Stimulated activated CD4-positive, alpha-beta T cell treated with anti-CD3 and anti-CD28 coated beads, Interleukin-1b, Interleukin-23, amount 100 ng/mL, for 4 hours (primary cell): ENCODE measurements at regions not wholly inside any gene's neighbourhood (a gene's known extent, or its start where the extent isn't known, plus 50 kb on each side); places are given as distances from the start of the nearest gene placed in this dataset.
A peak's percentile ranks its signal among the peaks of the same experiment; 100 is the strongest.
"Not testable (repeated sequence)": the region's sequence is repeated elsewhere in the genome, so short reads cannot be mapped to it uniquely, and the experiment has no call there.

Source experiments
- DNase-seq, 2 donors: peaks; one replicate each; pipeline ENCODE4 v3.0.0-alpha.2; 2020; ENCODE audit warnings: low read depth in 2 of 2

DNA sequence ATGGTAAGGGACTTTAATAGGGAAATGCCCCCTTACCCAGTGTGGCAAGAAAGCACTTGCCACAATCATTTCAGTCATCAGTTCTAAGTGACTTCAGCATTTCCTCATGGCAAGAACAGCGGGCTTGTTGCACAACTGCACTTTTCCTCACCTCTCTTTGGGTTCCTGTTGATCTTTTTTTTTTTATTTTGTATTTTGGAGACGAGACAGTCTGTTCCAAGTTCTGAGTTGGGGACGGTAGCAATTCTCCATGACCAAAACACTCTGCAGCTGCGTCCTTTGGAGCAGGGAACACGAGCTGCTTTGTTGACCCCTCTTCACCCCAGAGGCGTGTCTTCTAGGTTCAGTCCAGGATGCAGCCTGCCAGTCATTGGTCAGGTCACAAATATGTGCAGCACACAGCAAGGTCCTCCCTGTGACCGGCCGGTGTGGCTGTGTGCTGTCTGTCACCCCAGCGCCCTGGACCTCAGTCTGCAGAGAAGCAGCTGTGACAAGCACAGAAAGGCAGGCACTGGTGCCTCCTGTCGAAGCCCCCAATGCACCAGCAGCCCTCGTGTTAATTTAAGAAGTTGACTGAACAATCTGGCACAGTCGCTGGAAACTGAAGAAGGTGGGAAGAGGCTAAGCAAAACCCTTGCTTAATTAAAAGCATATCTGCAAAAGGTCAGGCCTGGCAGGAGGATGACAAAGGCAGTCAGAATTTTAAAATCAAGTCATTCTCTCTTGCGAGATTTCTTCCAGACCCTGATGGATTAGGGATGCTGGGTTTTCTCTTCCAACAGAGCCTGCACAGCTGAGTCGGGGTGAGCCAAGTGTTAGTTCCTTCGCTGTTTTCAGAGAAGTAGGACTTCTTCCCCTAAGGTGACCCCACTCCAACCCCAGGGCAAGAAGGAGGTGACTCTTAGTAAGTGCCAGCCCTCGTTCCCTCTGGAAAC is 96.7 kb upstream of the COPS8 start:
- DNase-seq, result no peak

DNA sequence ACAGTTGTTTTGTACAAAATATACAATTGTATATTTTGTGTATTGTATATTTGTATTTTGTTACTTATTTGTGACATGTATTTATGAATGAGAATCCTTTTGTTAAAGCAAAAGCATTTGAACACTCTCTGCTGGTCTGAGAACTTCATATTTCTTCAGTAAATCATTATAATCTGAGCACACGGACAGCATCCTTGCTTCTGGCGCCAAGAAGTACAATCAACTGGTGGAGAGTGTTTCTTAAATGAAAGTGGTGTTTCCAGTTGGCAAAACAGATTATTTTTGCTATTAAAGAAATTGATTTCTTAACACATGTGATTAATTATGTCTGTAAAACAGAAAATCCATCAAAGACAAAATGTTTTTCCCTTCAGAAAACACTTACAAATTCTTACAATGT is 95.1 kb upstream of the COPS8 start:
- no peak for DNase-seq

DNA sequence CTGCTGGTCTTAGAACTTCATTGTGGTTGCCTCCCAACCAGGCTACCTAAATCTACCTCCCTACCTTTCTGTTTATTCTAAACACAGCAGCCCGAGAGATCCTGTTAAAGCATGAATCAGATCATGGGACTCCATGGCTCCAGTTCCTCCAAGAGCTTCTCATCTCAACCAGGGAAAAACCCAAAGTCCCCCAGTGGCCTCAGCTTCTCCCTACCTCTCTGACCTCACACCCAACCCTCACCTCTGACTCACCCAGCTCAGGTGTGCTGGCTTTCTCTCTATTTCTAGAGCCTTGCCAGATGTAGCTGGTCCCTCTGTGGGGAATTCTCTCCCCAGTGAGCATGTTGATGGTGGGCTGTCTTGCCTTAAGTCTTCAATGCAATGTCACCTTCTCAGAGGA is 93.8 kb upstream of the COPS8 start:
- no peak for DNase-seq

DNA sequence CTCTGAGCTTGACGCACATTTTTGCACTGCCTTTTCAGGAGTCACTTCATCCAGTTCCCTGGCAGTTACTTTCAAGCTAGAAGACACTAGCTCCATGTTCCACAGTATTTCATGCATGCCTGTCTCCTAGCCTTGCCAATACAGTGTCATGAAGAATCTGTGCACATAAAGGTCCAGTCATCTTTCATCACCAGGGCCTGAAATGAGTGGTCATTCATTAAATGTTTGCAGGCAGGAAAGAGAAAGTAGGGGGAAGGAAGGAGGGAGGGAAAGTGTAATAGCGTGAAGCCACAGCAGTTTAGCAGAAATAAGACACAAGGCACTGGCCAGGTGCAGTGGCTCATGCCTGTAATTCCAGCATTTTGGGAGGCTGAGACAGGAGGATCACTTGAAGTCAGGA is 92.4 kb upstream of the COPS8 start:
- DNase-seq, result no peak

DNA sequence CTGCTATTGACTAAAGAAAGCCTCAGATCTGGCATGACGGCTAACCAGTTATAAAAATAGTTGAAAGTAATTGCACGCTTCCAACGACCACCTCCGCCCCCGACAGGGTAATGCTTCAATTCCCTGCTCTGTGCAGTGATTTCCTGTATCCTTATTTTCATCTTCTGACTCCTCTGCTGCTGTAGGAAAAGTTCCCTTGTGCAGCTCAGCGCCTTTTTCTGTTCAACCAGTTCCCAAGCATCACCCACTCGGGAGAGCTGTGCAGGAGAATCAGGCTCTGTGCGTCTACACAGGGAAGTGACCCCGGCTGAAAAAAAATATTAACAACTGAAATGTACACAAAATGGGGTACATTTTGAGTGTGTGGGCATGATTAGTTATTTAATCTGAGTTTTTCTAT is 91.3 kb upstream of the COPS8 start:
- DNase-seq, result no peak

DNA sequence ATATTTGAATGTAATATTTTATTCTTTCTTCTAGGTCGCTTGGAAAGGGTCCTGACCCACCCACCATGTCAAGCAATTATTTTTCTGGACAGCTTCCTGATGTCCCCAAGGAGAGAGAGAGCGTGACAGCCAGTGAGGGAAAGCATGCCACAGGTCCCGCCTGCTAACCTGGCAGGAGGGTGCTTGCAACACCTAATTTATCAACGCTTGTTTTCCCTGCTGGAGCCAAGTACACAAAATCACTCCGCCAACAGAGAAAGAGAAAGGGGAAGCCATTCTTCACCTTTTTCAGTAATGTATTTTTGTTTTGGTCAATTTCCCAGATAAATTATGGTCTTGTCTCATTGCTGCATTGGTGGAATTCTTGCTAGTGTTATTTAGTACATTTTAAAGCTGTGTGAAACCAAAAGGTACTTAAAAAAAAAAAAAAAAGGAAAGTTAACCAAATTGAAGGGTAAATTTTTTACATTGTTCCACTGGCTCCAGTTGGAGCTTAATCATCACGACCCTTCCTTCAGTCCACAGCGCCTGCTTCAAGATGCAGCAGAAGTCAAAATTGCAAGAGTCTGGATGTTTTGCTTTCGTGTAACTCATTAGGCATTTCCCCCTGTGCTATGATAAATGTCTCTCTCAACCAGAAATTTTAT is 88.5 kb upstream of the COPS8 start:
- no peak for DNase-seq

DNA sequence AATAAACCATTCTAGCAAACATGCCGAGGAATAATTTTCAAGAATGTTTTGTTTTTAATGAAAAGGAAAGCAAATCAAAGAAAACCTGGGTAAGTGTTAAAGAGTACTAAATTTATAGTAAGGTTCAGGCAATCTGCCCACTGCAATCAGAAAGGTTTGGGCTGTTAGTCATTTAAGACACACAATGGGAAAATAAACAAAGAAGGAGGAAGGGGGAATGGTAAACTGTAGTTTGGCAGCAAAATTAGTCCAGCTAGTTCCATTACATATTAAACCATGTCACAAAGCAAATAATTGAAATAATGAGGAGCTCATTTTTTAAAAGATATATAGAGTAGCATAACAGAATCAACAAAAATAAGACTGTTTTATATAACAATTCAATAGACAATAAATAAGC is 87.5 kb upstream of the COPS8 start:
- DNase-seq, result no peak

DNA sequence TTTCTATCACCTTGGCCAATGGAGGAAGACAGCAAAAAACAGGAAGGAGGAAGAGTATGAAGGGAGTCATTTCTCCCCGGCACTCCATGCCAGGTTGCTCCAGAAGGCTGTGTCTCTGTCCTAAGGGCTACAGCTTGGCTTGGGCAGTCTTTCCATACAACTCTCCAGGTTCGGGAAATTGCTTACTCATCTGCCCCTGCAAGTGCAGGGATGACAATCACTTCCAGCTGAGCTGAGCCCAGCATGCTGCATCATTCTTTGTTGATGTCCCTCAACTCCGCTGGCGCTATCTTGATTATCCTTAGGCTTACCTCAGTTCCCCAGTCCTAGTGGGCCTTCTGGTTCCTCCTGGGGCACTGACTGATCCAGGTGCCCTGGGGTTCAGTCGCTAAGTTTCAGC is 86.9 kb upstream of the COPS8 start:
- no peak for DNase-seq

DNA sequence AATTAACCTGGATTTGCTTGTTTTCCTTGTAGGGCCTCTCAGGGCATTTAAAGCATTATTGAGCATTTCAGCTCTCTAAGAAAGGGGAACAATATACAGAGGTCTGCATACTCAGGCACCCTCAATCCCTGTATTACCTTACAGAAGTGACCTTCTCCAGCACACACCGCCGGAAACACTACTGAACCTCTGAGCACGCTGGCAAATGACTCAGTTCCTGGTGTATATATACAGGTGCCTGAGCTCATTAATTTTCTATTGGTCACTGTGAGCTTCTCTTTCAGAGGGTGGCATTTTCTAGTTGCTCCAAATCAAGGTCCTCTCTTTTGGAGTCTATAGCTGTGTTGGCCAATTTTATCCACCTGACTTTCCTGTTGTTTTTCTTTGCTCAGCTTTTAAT is 85.2 kb upstream of the COPS8 start:
- DNase-seq, result no peak

DNA sequence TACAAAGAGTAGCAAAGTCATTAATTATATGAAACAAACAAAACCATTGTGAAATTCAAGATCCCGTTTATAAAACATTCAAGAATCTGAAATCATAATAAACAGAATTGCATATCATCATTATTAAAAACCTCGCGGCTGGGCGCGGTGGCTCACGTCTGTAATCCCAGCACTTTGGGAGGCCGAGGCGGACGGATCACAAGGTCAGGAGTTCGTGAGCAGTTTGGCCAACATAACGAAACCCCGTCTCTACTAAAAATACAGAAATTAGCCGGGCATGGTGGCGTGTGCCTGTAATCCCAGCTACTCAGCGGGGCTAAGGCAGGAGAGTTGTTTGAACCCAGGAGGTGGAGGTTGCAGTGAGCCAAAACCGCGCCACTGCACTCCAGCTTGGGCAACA is 80.3 kb upstream of the COPS8 start:
- DNase-seq, result not testable (repeated sequence)

DNA sequence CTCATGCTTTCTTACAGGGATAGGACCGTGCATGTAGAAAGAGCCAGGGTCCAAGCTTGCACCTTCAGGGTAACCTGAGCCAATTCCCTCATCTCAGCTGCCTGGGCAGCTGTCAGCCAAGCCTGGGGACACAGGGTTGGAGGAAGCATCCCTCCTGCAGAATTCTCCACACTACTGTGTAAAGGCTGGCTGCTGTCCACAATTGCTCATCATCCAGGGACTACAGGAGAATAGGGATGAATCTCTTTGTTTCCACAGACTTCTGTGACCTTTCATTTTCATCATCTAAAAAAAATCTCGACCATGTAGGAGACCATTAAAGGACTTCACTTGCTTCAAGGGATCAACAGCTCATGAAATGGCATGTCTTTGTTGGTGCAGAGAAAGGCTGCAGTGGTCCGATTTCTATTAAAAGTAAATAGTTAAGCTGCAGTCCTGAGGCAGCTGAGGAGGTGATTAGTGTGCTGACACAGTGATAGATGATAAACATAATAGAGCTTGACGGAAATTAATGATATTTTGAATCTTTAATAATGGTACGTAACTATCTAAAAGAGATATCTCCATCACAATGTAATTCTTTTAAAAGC is 74.4 kb upstream of the COPS8 start:
- no peak for DNase-seq

DNA sequence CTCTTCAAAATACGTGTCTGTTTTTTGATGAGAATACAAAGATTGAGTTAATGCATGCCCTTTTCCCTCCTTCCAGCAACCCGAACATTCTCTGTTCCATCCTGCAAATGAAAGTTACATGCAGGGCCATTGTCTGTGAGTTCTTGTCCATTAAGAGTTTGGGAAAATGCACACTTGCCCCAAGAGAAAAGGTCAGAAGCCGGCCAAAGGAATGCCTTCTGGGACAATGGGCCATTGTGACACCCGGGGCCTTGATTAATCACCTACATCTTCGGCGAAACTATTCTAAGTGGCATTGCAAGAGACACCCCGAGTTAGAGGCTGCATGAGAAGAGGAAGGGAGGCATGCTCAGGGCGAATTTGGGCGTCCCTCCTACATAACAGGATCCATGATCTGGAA is 73.7 kb upstream of the COPS8 start:
- DNase-seq, result no peak

DNA sequence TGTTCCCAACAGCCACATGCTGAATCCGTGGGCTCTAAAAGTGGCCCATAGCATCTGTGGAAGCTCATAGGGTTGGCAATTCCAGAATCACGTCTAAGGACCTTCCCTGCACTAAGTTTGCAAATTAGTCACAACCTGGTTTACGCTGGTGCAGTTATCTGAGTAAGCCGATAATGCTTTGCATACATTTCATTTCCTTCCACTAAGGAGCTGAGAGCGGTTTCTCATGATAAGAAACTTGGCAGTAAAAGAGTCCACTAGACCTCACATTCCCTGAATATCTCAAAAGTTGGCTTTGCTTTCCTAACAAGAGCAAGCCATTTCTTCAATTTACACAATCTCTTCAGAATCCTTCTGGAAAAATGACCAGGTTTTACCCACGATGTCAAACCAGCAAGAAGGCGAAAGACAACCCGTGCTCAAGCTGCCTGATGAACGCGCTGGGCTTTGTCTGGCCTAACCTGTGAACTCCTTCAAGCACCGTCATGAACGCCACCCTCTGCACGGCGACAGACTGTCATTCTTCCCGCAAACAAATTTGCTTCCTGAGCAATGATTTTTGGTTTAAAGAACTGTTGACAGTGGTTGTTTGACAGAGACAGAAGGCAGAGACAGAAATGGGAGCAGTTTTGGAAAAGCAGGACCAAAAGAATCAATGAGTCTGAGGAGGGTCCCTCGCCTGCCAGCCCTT is 73.0 kb upstream of the COPS8 start:
- DNase-seq, result no peak

DNA sequence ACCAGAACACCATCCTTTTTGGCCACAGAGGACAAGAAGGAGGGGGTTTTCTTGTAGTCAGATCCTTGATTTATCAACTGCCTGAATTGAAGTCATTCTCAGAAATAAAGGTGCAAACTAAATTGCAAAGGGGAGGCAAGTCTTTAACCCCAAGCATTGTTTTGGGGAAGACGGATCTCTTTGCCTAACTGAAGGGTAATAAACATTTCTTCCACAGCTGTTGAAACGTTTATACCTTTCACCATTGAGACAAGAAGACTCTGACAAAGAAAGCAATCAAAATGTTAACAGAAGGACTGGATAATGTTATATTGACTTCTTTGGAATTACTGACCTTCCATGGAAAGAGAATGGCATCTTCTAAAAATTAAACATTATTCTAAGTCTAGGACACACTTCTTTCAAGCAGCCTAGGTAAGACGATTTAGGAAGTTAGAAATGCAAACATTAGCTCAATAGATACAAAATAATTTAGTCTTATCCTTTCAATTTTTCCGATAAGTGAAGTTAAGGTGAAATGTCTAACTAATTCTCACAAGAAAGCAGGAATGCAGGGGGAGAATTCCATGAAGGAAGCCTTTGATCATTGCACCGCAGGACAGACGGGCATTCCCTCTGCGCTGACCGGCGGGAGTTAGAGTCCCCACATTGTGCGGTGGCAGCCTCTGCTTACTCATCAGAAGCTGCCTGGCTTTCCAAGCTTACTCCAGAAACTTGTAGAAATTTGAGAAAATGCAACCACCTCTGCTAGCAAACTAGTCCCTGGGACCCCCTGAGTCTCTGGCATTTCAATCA is 69.4 kb upstream of the COPS8 start:
- DNase-seq, result no peak

DNA sequence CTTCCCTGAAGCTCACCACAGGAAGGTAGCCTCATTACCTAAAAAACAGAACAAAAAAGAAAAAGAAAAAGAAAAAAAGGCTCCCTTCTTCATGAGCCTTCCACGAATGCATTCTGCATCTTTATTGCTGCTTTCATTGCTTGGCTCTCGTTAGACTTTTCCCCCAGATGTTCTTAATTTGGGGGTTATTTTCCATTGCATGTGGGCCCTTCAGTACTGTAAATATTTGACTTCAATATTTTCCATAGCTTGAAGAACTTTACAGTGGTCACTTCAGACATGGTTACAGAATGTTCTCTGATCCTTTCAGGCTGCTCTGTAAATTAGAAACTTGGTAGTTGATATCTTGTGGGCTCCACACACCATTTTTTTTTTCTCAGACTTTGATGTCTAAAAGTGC is 65.6 kb upstream of the COPS8 start:
- no peak for DNase-seq

DNA sequence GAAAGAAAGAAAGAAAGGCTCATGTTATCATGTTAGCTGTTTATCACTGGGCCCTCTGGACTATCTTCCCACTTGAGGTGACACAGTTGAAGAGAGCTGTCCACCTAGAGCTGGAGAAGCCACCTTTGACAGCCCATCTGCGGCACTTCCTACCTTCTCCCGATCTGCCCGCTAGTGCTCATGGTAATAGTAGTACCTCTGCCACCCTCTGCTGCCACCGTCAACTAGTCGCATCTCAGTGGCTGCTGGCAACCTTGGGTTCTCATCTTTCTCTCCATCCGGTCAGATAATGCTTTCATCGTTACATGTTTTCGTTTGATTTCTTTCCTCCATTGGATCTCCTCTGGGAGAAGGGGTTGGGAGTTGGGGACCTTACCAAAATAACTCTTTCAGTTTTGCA is 63.2 kb upstream of the COPS8 start:
- no peak for DNase-seq

DNA sequence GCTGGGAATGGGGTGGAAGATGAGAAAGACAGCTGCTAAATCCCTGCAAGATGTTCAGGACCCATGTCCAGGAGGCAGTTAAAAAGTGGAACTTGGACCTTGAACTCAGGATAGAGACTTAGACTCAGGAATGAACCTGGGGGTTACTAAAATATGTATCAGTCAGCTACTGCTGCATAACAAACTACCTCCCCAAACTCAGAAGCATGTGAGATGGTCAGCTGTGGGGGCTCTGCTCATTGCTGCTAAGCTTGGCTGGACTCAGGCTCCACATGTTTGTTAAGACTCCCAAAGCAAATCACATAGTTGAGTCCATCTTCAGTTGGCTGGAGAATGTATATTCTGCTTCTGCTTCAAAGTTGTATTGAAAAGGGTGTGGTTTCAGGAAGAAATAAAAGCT is 61.4 kb upstream of the COPS8 start:
- no peak for DNase-seq

DNA sequence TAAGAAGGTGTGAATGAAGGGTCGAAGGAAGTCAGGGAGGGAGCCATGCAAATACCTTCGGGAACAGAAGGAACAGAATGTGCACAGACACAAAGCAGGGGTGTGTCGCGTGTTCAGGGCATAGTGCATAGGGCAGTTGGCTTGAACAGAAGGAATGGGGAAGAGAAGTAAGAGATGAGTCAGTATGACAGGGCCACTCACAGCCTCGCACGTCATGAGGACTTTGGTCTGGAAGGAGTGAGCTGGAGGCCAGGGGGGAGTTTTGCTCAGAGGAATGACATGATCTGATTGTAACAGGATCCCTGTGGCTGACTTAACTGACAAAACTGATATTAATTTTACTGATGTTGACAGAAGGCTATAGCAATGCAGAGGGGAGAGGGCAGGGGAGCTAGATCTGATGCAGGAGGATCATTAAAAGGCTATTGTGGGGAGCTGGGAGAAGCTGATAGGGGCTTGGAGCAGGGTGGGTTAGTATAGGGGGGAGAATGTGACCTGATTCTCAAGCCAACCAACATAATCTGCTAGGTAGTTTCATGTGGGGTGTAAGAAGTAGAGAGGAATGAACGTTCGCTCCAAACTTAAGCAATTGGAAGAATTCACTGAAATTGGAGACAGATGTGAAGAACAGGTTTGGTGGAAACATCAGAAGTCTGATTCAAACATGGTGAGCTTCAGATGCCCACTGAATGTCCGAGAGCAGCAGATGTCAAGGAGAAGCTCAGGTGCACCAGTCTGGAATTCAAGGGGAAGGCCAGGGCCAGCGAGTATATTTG is 60.4 kb upstream of the COPS8 start:
- no peak for DNase-seq

DNA sequence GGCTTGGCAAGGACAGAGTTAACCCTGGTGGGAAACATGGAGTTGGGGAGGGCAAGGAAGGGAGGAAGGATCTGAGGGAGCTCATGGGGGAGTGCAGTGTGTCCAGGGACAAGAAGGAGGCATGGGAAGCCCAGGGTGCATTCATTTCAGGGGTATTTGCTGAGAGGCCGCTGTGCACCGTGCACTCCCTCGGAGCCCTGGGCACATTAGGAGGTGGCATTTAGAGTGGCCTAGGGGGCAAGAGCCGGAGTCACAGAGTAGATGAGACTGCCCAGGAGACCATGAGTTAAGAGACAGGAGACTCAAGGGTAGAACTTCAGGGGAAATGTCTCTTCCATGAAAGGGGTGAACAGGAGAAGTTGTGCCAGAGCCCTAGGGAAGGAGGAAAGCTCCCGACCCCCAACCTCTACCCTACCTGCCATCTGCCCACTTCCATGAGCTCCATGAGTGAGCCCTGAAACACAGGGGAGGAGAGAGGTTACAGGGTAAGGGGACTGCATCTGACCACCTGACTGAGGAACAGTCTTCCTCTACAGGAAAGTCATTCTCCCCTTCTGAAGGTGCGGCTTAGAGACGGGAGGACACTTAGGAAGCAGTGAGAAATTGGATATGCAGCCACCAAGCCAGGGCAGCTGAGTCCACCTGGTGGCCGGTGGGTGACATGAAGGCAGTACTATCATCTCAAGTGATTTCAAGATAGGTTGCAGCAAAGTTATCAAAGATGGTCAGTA is 58.5 kb upstream of the COPS8 start:
- DNase-seq, result peak; percentile 6 to 7

DNA sequence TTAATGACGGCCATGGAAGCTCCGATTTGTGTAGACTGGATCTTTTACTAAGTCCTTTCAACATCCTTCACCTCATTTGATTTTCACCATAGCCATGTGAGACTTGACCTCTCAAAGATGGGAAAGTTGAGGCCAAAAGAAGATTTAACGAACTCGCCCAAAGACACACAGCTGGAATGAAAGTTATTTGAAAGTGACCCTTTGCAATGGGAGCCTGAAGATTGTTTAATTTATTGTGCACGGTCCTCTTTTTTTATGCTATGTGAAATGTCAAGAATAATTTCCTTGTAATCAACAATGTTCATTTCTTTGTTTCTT is 58.0 kb upstream of the COPS8 start:
- no peak for DNase-seq
